Progenitor cell of endocrine pancreas (in vitro differentiated cells): ENCODE measurements at regions not wholly inside any gene's neighbourhood (a gene's known extent, or its start where the extent isn't known, plus 50 kb on each side); places are given as distances from the start of the nearest gene placed in this dataset.

Experiments used
- DNase-seq: peaks from one replicate; pipeline ENCODE4 v3.0.0; 2021; ENCODE audit warnings: low spot score; ENCODE audit not compliant: unreplicated experiment
- H3K27ac Mint-ChIP-seq: 2 replicates; pipeline ENCODE4 v1.8.0; 2021; ENCODE audit warnings: mild to moderate bottlenecking, moderate library complexity, mixed read lengths
- H3K27me3 Mint-ChIP-seq: 2 replicates; pipeline ENCODE4 v1.8.0; 2021; ENCODE audit warnings: mixed read lengths
- H3K36me3 Mint-ChIP-seq: 2 replicates; pipeline ENCODE4 v1.8.0; 2022; ENCODE audit warnings: mixed read lengths; ENCODE audit not compliant: insufficient read depth
- H3K4me1 Mint-ChIP-seq: 2 replicates; pipeline ENCODE4 v1.8.0; 2021; ENCODE audit warnings: low read depth, mixed read lengths
- H3K4me3 Mint-ChIP-seq: 2 replicates; pipeline ENCODE4 v1.8.0; 2021; ENCODE audit warnings: low read depth, mild to moderate bottlenecking, moderate library complexity, mixed read lengths
- H3K9me3 Mint-ChIP-seq: 2 replicates; pipeline ENCODE4 v1.8.0; 2021; ENCODE audit warnings: low read depth, mixed read lengths
- CTCF ChIP-seq: fragments of 200-600 bp; sonication (generic); IDR thresholded peaks from one replicate; pipeline ENCODE4 v1.5.0; 2021; ENCODE audit warnings: antibody characterized with exemption, mild to moderate bottlenecking; ENCODE audit not compliant: unreplicated experiment

GRCh38 chr5:146940295-146940694 lies 61.7 kb upstream of the PPP2R2B start:
- no peaks in the 10 kb centered on the region for H3K9me3 Mint-ChIP-seq

GRCh38 chr5:146944019-146944418 lies 65.5 kb upstream of the PPP2R2B start:
- no peak overlapping the region for H3K4me3 Mint-ChIP-seq
- no peak for DNase-seq
- no peaks in the 10 kb centered on the region for H3K9me3 Mint-ChIP-seq
- H3K4me1 Mint-ChIP-seq = peaks cover 16% of the 10 kb centered on the region
- H3K27ac Mint-ChIP-seq = no peak overlapping the region
- no peaks in the 10 kb centered on the region for H3K36me3 Mint-ChIP-seq
- no peaks in the 10 kb centered on the region for H3K27me3 Mint-ChIP-seq
- TF ChIP-seq CTCF = no peak

More at GRCh38 chr5:146940295-146940694, 61.7 kb upstream of the PPP2R2B start:
- H3K4me1 Mint-ChIP-seq = peaks cover 6% of the 10 kb centered on the region
- no peak overlapping the region for H3K4me3 Mint-ChIP-seq
- H3K36me3 Mint-ChIP-seq = no peaks in the 10 kb centered on the region
- peaks cover 4% of the 10 kb centered on the region for H3K27me3 Mint-ChIP-seq
- no peak for DNase-seq
- H3K27ac Mint-ChIP-seq = no peak overlapping the region
- TF ChIP-seq CTCF = no peak

GRCh38 chr5:146944764-146945616 lies 66.4 kb upstream of the PPP2R2B start:
- H3K4me1 Mint-ChIP-seq = peaks cover 16% of the 10 kb centered on the region
- H3K9me3 Mint-ChIP-seq = no peaks in the 10 kb centered on the region
- no peak for TF ChIP-seq CTCF
- H3K36me3 Mint-ChIP-seq = no peaks in the 10 kb centered on the region
- DNase-seq = no peak
- H3K27ac Mint-ChIP-seq = no peak overlapping the region
- no peaks in the 10 kb centered on the region for H3K27me3 Mint-ChIP-seq
- H3K4me3 Mint-ChIP-seq = no peak overlapping the region

- no peak for TF ChIP-seq CTCF
- Mint-ChIP-seq H3K27me3 (no peaks in the 10 kb centered on the region), H3K27ac (no peak overlapping the region), H3K36me3 (no peaks in the 10 kb centered on the region), H3K4me1 (peaks cover 16% of the 10 kb centered on the region), H3K9me3 (no peaks in the 10 kb centered on the region), H3K4me3 (no peak overlapping the region)
- no peak for DNase-seq
Observed at GRCh38 chr5:146945617-146946084, 67.1 kb upstream of the PPP2R2B start.

GRCh38 chr5:146947181-146947941 lies 68.8 kb upstream of the PPP2R2B start:
- H3K4me3 Mint-ChIP-seq = no peak overlapping the region
- no peaks in the 10 kb centered on the region for H3K27me3 Mint-ChIP-seq
- H3K9me3 Mint-ChIP-seq = no peaks in the 10 kb centered on the region
- peaks cover 16% of the 10 kb centered on the region for H3K4me1 Mint-ChIP-seq
- no peaks in the 10 kb centered on the region for H3K36me3 Mint-ChIP-seq
- no peak overlapping the region for H3K27ac Mint-ChIP-seq
- no peak for DNase-seq
- TF ChIP-seq CTCF = peak; percentile 53
